Amygdala (tissue), 56 donors: ENCODE measurements at regions not wholly inside any gene's neighbourhood (a gene's known extent, or its start where the extent isn't known, plus 50 kb on each side); places are given as distances from the start of the nearest gene placed in this dataset.
"Not testable (repeated sequence)": the region's sequence is repeated elsewhere in the genome, so short reads cannot be mapped to it uniquely, and the experiment has no call there.

Source experiments
- DNase-seq, 56 donors: peaks; one replicate each; lab custom pipeline; 2025; lab: John Stamatoyannopoulos, UW

- no peak for DNase-seq
Measured at GRCh38 chr2:3116371-3116770, 261.2 kb downstream of the EIPR1 start.

DNA sequence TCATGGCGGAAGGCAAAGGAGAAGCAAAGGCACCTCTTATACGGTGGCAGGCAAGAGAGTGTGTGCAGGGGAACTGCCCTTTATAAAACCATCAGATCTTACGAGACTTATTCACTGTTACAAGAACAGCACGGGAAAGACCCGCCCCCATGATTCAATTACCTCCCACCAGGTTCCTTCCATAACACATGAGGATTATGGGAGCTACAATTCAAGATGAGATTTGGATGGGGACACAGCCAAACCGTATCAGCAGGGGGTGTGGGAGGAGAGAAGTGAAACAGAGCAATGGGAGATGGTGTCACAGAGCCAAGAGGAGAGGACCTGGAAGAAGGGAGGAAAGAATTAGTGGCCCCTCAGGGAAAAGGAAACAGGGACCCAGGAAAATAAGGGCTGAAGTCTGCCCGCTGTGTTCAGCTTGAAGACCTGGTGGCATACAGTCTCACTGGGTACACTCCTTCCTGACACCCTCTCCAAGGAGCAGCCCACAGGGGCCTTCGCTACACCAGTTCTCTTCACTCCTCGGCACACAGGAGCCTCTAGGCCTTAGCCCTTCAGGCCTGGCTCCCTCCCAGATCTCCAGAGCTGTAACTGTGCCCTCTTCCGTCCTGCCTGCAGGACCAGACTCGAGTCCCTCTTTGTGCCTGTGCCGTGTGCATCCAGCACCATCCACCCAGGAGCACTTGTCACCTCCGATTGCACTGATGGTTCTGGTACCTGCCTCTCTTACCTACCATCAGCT, 262.1 kb downstream of the EIPR1 start:
- DNase-seq, result no peak

DNA sequence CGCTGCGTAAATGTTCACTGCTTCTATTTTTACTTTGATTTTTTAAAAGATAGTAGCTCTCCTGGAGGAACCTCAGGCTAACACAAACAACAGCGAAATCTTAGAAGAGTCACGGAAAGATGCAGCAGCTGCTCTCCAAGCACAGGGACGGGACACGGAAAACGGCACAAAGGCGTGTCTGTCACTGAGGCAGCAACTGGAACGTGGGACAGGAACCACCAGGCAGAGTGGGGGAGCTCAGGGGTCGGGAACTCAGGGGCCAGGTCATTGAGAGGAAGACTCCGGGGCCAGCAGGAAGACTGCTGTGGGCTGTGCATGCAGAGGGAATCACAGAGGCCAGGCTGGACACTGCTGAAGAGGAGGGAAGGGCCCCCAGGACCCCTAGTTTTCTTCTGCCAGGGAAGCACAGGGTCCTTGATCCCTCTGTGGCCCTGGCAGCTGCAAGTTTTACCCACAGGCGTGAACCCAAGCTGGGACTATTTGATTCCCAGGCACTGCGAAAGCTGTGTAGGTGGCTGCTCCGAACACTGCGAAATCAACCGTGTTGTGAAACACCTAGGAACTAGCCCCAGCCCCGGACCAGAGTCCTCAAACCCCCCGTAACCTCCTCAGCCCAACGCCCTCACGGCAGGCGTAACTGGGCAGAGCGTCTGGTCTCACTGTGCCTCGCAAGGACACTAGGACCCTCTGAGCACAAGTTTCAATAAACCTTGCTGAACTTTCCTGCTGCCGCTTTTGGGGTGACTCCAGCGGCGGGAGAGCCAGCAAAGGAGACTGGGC, 263.0 kb downstream of the EIPR1 start:
- DNase-seq, result no peak

DNA sequence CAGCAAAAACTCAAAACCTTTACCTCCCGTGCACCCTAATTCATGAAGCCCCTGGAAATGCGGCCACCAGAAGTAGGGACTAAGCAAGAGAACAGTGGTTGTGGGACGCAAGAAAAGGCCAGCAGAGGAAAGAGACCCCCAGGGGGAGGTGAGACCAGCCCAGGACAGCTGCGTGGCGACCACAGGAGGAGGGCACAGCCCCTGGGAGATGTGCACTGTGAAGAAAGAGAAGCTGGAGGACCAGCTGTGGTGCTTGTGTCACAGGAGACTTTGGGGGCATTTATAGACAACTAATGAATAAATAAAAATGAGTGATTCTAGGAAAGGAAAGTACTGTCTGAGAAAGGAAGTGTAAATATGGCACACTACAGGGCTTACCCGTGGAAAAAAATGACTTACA, 263.8 kb downstream of the EIPR1 start:
- DNase-seq, result no peak

- no peak for DNase-seq
Measured at GRCh38 chr2:3113122-3113521, 264.5 kb downstream of the EIPR1 start.

GRCh38 chr2:3112553-3112952, 265.1 kb downstream of the EIPR1 start:
- no peak for DNase-seq

- no peak for DNase-seq
Measured at GRCh38 chr2:3112131-3112530, 265.5 kb downstream of the EIPR1 start.

DNA sequence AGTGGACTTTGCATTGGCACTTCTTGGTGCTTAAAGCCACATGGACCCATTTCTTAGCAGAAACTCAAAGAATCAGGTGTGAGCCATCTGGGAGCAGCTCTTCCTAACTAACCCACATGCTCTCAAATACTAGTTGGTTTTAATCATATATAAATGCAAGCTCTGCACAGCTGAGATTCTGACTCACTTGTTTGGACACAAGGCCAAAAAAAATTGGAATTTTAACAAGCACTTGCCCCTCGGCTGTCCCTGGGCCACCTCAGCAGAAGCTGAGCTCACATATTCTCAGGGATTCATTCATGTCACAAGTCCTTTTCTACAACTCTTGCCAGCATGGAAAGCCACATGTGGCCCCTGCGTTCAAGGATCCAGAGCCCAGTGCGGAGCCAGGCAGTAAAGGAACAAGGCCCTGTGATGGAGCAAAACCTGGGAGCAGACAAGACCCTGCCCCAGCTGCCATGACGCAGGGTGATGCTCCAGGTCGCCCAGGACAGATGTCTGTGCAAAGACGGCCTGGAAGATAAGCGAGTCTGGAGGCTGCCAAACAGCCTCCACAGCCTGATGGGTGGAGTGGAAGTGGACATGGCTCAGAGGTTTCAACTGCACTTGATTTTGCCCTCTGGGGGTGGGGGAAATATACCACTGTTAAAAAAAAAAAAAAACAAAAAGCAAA, 266.5 kb downstream of the EIPR1 start:
- no peak for DNase-seq

- DNase-seq, result no peak
Measured at GRCh38 chr2:3110555-3110954, 267.1 kb downstream of the EIPR1 start.

DNA sequence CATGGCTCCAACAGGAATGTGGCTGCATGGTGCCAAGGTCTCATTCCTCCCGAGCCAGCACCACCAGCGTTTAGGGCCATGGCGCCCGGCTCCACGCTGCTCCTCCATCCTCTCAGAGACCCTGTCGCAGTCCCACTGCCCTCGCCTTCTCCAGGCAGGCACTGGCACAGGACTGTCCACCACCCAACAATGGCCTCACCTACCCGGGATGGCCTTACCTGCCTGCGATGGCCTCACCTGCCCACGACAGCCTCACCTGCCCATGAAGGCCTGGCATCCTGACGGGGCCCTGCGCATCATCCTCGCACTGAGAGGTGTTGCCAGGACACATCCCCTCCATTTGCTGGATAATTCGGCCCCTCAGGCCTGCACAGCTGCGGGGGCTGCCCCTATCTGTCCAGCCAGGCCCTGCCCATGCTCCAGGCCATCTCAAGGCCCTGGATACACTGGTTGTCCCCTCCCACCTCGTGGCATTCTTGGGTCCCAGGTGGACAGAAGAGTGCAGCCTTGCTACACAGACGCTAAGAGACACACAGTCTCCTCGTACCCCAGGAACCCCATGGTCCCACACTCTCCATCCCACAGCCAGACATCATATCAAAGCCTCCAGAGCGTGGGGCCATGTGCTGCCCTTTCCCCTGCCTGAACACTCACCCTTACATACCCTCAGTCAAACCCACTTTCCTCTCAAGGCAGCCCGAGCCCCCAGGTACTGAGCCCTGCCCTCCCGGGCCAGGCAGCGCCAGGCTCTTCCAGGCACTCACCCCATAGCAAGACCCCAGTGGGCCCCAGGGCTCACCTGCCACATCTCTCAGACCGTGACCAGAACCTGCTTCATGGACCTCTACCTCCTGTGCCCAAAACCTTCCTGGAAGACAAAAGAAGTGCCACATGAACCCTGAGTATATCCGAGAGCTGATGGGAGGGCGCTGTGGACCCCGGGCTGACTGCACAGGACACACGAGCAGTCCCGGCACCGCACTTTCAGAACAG, 268.6 kb downstream of the EIPR1 start:
- no peak for DNase-seq

GRCh38 chr2:3108105-3108504, 269.5 kb downstream of the EIPR1 start:
- DNase-seq, result no peak

- no peak for DNase-seq
Measured at GRCh38 chr2:3107567-3107966, 270.1 kb downstream of the EIPR1 start.

DNA sequence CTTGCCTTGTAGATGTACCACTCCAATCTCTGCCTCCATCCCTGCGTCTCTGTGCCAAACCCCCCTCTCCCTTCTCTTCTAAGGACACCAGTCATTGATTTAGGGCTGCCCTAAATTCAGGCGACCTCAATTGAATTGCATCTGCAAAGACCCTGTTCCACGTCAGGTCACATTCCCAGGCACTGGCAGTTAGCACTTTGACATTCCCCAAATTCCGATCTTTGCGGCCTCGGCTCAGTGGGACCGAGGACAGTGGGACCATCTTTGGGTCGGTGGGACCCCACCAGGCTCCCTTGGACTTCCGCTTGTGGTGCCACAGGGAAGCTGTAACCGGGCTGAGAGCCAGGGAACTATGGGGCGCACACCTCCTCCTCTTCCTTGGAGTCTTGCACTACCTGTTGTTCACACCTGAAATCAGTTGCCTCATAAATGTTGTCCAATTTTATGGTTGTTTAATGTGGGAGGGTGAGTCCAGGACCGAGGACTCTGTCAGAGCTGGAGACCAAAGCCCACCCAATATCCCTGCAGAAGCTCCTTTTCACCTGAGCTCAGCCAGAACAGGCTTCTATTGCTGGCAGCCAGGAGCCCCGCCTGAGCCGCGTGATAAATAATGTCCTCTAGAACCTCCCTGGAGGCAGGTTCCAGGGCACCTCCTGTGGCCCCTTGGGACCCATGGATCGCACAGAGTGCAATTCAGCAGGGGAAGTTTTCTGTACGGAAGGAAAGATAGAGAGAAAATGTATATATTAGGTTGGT, 271.6 kb downstream of the EIPR1 start:
- DNase-seq, result no peak

- not testable (repeated sequence) for DNase-seq
Measured at GRCh38 chr2:3104958-3105813, 272.4 kb downstream of the EIPR1 start.

- DNase-seq, result no peak
Measured at GRCh38 chr2:3104261-3104660, 273.4 kb downstream of the EIPR1 start.

DNA sequence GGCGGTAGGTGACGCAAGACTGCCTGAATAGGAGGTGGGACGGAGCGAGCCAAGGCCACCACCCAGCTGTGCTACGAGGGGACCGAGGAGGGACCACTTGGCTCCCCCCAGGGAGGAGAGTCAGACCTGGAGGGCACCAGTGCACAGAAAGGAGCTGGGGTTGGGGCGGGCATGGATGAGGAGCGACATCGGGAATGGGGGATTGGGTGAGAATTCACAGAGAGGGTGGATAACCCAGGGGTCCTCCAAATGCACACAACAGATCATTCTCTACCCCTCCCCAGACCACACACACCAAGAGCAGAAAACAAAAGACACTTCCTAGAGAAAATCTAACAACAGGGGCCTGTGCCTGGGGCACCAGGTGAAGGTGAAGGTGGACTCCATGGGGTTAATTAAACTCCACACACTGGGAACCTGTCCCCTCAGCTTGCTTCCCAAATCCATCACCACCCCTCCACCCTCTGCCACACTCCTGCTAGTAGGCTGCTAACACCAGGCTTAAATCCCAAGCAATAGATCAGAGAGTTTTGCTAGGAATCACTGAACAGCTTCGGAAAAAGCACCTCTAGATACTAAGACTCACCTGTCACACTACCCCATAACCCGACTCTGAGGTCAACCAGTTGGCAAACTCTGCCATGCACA, 274.6 kb downstream of the EIPR1 start:
- no peak for DNase-seq

GRCh38 chr2:3102081-3102921, 275.3 kb downstream of the EIPR1 start:
- no peak for DNase-seq
